Nephron (organoid): ENCODE measurements at regions not wholly inside any gene's neighbourhood (a gene's known extent, or its start where the extent isn't known, plus 50 kb on each side); places are given as distances from the start of the nearest gene placed in this dataset.

Experiments used
- H3K27ac Mint-ChIP-seq, 3 experiments: 2 replicates each; pipeline ENCODE4 v1.8.0; 2020; ENCODE audit warnings: mixed read lengths in 3 of 3, mild to moderate bottlenecking in 2 of 3, moderate library complexity in 1 of 3
- H3K27me3 Mint-ChIP-seq: 2 replicates; pipeline ENCODE4 v1.8.0; 2021; ENCODE audit warnings: low read depth, mild to moderate bottlenecking, moderate library complexity, mixed read lengths
- H3K36me3 Mint-ChIP-seq: 2 replicates; pipeline ENCODE4 v1.8.0; 2020; ENCODE audit warnings: low read depth, mixed read lengths
- H3K4me1 Mint-ChIP-seq: 2 replicates; pipeline ENCODE4 v1.8.0; 2020; ENCODE audit warnings: mixed read lengths
- H3K4me3 Mint-ChIP-seq, 3 experiments: 2 replicates each; pipeline ENCODE4 v1.8.0; 2020; ENCODE audit warnings: mild to moderate bottlenecking in 3 of 3, mixed read lengths in 3 of 3, moderate library complexity in 2 of 3
- H3K9me3 Mint-ChIP-seq: 2 replicates; pipeline ENCODE4 v1.8.0; 2020; ENCODE audit warnings: mixed read lengths
- CTCF ChIP-seq, 3 experiments: fragments of 200-600 bp; sonication (generic); IDR thresholded peaks; one replicate each; pipeline ENCODE4 v1.5.0; 2021; ENCODE audit warnings: antibody characterized with exemption in 3 of 3; ENCODE audit not compliant: unreplicated experiment in 3 of 3

DNA sequence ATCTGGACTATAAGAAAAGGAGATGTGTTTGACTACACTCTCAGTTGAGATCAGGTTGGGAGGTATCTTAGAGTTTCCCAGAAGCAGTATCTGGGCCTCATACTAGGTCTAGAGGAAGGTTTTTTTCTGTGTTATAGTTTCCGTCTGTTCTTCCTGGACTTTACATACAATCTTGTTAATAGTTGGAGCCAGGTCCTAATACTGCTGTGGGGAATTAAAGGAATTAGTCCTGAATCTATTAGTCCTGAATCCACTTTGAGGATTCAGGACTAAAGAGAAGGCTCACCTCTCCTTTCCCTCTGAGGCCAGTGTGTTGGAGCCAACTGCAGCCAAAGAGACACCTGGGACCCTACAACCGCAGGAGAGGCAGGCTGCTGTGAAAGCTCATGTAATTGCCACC is 445.7 kb upstream of the CLINT1 start:
- Mint-ChIP-seq H3K4me1 (peaks cover 44% of the 10 kb centered on the region), H3K4me3 (no peak overlapping the region), H3K9me3 (no peaks in the 10 kb centered on the region), H3K27me3 (no peaks in the 10 kb centered on the region), H3K27ac (peak overlapping the region in 1 of 3 experiments; percentile 15), H3K36me3 (no peaks in the 10 kb centered on the region)
- no peak for TF ChIP-seq CTCF (IDR thresholded peaks at IDR 0.05; ENCODE audit: unreplicated experiment in 3 of 3)

GRCh38 chr5:158303883-158304282 is 444.9 kb upstream of the CLINT1 start:
- Mint-ChIP-seq H3K36me3 (no peaks in the 10 kb centered on the region), H3K9me3 (no peaks in the 10 kb centered on the region), H3K27ac (peak overlapping the region in 1 of 3 experiments; percentile 15), H3K4me3 (no peak overlapping the region), H3K27me3 (no peaks in the 10 kb centered on the region), H3K4me1 (peaks cover 37% of the 10 kb centered on the region)
- no peak for TF ChIP-seq CTCF (IDR thresholded peaks at IDR 0.05; ENCODE audit: unreplicated experiment in 3 of 3)

DNA sequence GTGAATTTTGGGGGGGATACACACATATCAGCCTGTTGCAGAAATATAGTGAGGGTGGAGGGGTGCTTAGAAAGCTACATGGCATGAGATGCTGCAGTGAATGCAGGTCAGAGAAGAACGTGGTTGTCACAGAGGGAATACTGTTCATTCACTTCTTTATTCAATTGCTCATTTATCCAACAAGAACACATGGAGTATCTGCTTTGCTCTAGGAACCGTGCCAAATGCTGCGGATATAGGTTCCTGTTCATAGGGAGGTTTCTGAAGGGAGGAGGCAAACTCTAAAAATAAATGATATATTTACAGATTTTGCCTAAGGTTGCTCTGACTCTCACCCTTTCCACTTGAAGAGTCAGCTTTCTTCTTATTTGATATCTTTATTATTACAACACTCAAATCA is 444.3 kb upstream of the CLINT1 start:
- Mint-ChIP-seq H3K27ac (peak overlapping the region; percentile 49 to 83 (median 65)), H3K27me3 (no peaks in the 10 kb centered on the region), H3K4me1 (peaks cover 31% of the 10 kb centered on the region), H3K4me3 (no peak overlapping the region), H3K36me3 (no peaks in the 10 kb centered on the region), H3K9me3 (no peaks in the 10 kb centered on the region)
- TF ChIP-seq CTCF (IDR thresholded peaks at IDR 0.05; ENCODE audit: unreplicated experiment in 3 of 3), result no peak

DNA sequence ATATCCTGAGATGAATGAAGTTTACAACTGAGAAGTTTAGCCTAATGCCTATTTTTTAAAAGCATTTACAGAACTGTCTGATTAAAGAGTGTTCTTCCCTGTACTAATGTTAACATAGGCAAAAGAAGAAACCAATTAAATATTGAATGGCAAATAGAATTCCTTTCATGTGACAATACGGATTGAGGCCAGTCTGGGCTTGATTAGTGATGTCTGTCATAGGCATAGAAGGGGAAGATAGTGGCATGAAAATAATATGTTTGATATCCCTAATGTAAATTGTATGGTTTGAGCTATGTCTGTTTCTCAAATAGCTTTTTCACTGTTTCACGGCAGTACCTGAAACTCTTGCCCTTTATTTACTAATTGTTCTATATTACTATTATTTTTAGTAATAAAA is 443.1 kb upstream of the CLINT1 start:
- H3K4me1 Mint-ChIP-seq, result peaks cover 18% of the 10 kb centered on the region
- no peak for TF ChIP-seq CTCF (IDR thresholded peaks at IDR 0.05; ENCODE audit: unreplicated experiment in 3 of 3)
- H3K9me3 Mint-ChIP-seq, result peaks cover 2% of the 10 kb centered on the region
- H3K27me3 Mint-ChIP-seq, result no peaks in the 10 kb centered on the region
- H3K27ac Mint-ChIP-seq, result no peak overlapping the region
- H3K36me3 Mint-ChIP-seq, result peaks cover 2% of the 10 kb centered on the region
- H3K4me3 Mint-ChIP-seq, result no peak overlapping the region

DNA sequence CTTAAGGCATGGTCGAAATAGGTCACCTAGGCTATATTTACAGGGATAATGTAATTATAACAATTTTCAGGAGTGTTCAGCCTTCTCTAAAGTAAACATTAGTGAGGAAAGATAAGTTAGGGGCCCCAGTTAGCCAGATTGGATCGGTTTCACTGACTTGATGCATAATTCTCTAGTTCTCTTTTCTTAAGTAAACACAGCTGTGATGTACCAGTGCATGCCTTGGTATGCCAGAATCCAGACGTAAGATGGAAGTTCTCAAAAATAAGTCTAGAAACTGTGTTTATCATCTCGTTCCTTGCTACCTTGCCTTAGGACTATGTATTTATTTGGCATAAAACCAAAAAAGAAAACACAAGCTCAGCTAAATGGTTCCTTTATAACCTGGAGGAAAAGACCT is 442.2 kb upstream of the CLINT1 start:
- H3K27ac Mint-ChIP-seq, result no peak overlapping the region
- H3K27me3 Mint-ChIP-seq, result no peaks in the 10 kb centered on the region
- H3K9me3 Mint-ChIP-seq, result peaks cover 9% of the 10 kb centered on the region
- H3K36me3 Mint-ChIP-seq, result peaks cover 4% of the 10 kb centered on the region
- no peak for TF ChIP-seq CTCF (IDR thresholded peaks at IDR 0.05; ENCODE audit: unreplicated experiment in 3 of 3)
- H3K4me1 Mint-ChIP-seq, result peaks cover 18% of the 10 kb centered on the region
- H3K4me3 Mint-ChIP-seq, result no peak overlapping the region

GRCh38 chr5:158300256-158300655 is 441.3 kb upstream of the CLINT1 start:
- Mint-ChIP-seq H3K4me3 (no peak overlapping the region), H3K9me3 (peaks cover 14% of the 10 kb centered on the region), H3K27ac (no peak overlapping the region), H3K36me3 (peaks cover 4% of the 10 kb centered on the region), H3K27me3 (no peaks in the 10 kb centered on the region), H3K4me1 (peaks cover 13% of the 10 kb centered on the region)
- TF ChIP-seq CTCF (IDR thresholded peaks at IDR 0.05; ENCODE audit: unreplicated experiment in 3 of 3), result no peak
